AG09319 (cell line): ENCODE measurements at regions not wholly inside any gene's neighbourhood (a gene's known extent, or its start where the extent isn't known, plus 50 kb on each side); places are given as distances from the start of the nearest gene placed in this dataset.

Experiments
- DNase-seq: peaks from one replicate; pipeline ENCODE4 v3.0.0-alpha.2; 2010; ENCODE audit warnings: low read depth; ENCODE audit errors: extremely low read depth
- TF ChIP-seq, protein P1 (sequence below): IDR thresholded peaks from 2 replicates; pipeline ENCODE4 v1.5.1; 2011; ENCODE audit warnings: low read depth, mild to moderate bottlenecking, inconsistent platforms, low read length, moderate library complexity

DNA sequence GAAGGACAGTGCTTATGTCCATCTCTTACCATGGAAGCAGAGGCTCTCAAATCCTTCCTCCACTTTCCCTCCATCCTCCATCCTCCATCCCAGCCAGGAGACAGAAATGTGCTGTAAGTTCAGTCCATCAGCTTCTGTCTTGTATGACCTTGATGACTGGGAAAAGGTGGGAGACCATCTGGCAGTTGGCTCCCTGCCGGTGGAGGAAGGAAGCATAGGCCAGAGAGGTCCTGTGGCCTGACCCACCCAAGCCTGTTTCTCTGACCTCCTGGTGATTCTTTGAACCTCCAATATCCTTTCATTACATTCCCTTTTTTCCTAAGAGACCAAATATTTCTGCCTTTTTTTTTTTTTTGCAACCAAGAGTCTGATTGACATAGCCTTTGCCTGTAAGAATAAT lies 215.3 kb downstream of the ABCC12 start:
- TF ChIP-seq, protein P1, sequence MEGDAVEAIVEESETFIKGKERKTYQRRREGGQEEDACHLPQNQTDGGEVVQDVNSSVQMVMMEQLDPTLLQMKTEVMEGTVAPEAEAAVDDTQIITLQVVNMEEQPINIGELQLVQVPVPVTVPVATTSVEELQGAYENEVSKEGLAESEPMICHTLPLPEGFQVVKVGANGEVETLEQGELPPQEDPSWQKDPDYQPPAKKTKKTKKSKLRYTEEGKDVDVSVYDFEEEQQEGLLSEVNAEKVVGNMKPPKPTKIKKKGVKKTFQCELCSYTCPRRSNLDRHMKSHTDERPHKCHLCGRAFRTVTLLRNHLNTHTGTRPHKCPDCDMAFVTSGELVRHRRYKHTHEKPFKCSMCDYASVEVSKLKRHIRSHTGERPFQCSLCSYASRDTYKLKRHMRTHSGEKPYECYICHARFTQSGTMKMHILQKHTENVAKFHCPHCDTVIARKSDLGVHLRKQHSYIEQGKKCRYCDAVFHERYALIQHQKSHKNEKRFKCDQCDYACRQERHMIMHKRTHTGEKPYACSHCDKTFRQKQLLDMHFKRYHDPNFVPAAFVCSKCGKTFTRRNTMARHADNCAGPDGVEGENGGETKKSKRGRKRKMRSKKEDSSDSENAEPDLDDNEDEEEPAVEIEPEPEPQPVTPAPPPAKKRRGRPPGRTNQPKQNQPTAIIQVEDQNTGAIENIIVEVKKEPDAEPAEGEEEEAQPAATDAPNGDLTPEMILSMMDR = no peak
- no peak for DNase-seq

DNA sequence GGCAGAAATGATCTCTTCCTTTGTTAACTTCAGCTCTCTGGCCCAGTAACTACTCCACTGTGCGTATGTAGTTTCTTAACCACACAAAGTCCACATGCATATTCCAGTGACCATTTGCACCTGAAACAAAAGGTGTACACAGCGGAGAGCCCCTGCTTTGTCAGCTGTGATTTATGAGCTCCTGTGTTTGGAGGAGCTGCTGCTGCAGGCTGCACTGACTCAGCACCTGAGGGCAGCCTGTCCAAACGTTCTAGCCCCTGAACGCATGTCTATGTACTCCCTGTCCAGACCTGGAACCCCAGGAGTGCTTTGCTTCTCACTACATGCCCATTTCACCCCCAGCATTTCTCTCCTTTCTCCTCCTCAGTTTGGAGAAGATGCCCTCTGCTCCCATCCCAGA lies 216.1 kb downstream of the ABCC12 start:
- TF ChIP-seq, protein P1 = no peak
- no peak for DNase-seq

DNA sequence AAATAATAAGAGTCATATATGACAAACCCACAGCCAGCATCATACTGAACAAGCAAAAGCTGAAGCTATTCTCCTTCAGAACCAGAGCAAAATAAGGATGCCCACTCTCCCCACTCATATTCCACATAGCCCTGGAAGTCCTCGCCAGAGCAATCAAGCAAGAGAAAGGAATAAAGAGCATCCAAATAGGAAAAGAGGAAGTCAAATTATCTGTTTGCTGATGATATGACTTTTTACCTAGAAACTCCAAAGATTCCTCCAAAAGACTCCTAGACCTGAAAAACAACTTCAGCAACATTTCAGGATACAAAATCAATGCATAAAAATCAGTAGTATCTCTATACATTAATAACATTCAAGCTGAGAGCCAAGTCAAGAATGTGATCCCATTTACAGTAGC lies 217.5 kb downstream of the ABCC12 start:
- TF ChIP-seq, protein P1 = no peak
- no peak for DNase-seq

DNA sequence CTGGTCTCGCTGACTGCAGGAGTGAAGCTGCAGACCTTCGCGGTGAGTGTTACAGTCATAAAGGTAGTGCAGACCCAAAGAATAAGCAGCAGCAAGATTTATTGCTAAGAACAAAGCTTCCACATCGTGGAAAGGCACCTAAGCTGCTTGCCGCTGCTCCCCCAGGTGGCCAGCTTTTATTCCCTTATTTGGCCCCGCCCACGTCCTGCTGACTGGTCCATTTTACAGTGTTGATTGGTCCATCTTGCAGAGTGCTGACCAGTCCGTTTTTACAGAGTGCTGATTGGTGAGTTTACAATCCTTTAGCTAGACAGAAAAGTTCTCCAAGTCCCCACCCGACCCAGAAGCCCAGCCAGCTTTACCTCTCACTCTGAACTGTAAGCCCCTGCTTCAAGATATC lies 227.8 kb downstream of the ABCC12 start:
- no peak for DNase-seq
- TF ChIP-seq, protein P1 = no peak

- TF ChIP-seq, protein P1 = no peak
- DNase-seq = no peak
Measured at GRCh38 chr16:47927330-47927729, 228.5 kb downstream of the ABCC12 start.

GRCh38 chr16:47925811-47926460 lies 229.9 kb downstream of the ABCC12 start:
- no peak for DNase-seq
- TF ChIP-seq, protein P1 = no peak

DNA sequence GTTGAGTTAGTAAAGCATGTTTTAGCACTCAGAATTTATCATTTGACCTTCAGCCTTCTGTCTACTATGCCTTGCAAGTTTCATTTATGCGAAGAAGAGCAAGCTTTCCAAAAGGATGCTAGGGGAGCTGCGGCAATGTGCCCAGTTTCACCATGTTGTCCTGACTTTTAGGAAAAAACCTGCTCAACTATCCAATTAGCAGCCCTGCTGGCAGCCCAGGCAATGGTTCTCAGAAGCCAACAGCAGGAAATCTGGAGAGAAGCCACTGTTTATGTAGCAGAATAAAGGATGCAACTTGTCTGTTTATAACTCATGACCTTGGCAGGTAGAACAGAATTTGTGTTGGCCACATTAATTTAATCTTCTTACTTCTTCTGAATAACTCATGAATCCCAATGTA lies 230.8 kb downstream of the ABCC12 start:
- no peak for DNase-seq
- TF ChIP-seq, protein P1 = no peak
